Fibroblast of skin of scalp (primary cell): ENCODE measurements at regions not wholly inside any gene's neighbourhood (a gene's known extent, or its start where the extent isn't known, plus 50 kb on each side); places are given as distances from the start of the nearest gene placed in this dataset.

Experiments
- DNase-seq: peaks from one replicate; pipeline ENCODE4 v3.0.0-alpha.2; 2013

GRCh38 chr15:94535298-94536048 is 304.1 kb downstream of the MCTP2 start:
- no peak for DNase-seq

- DNase-seq: no peak
Observed at GRCh38 chr15:94536549-94536948, 305.2 kb downstream of the MCTP2 start.

- no peak for DNase-seq
Observed at GRCh38 chr15:94538280-94538679, 306.9 kb downstream of the MCTP2 start.

- no peak for DNase-seq
Observed at GRCh38 chr15:94542391-94542790, 311.0 kb downstream of the MCTP2 start.

- DNase-seq: no peak
Observed at GRCh38 chr15:94546808-94547207, 315.4 kb downstream of the MCTP2 start.

- DNase-seq: no peak
Observed at GRCh38 chr15:94547711-94548110, 316.4 kb downstream of the MCTP2 start.

GRCh38 chr15:94555841-94556519 is 324.6 kb downstream of the MCTP2 start:
- DNase-seq: no peak

- no peak for DNase-seq
Observed at GRCh38 chr15:94561036-94561689, 329.8 kb downstream of the MCTP2 start.

GRCh38 chr15:94563456-94563855 is 332.1 kb downstream of the MCTP2 start:
- DNase-seq: no peak

GRCh38 chr15:94576889-94577533 is 345.6 kb downstream of the MCTP2 start:
- peak; percentile 4 for DNase-seq

- no peak for DNase-seq
Observed at GRCh38 chr15:94579286-94579685, 347.9 kb downstream of the MCTP2 start.

- DNase-seq: no peak
Observed at GRCh38 chr15:94580211-94580885, 349.0 kb downstream of the MCTP2 start.

GRCh38 chr15:94582368-94582767 is 351.0 kb downstream of the MCTP2 start:
- no peak for DNase-seq

- DNase-seq: peak; percentile 4
Observed at GRCh38 chr15:94584833-94585244, 353.5 kb downstream of the MCTP2 start.

GRCh38 chr15:94586099-94586498 is 354.7 kb downstream of the MCTP2 start:
- DNase-seq: no peak

GRCh38 chr15:94587113-94587512 is 355.8 kb downstream of the MCTP2 start:
- DNase-seq: no peak

GRCh38 chr15:94588993-94589392 is 357.6 kb downstream of the MCTP2 start:
- DNase-seq: no peak

- no peak for DNase-seq
Observed at GRCh38 chr15:94592495-94592894, 361.1 kb downstream of the MCTP2 start.

GRCh38 chr15:94596707-94597106 is 365.3 kb downstream of the MCTP2 start:
- DNase-seq: no peak

GRCh38 chr15:94600505-94600904 is 369.1 kb downstream of the MCTP2 start:
- no peak for DNase-seq

- no peak for DNase-seq
Observed at GRCh38 chr15:94602754-94603470, 371.6 kb downstream of the MCTP2 start.

- DNase-seq: no peak
Observed at GRCh38 chr15:94606286-94606685, 374.9 kb downstream of the MCTP2 start.
